Cardiac muscle cell (in vitro differentiated cells and primary cell): ENCODE measurements at regions not wholly inside any gene's neighbourhood (a gene's known extent, or its start where the extent isn't known, plus 50 kb on each side); places are given as distances from the start of the nearest gene placed in this dataset.

Source experiments
- DNase-seq, 2 donors: peaks; one replicate each; pipeline versions ENCODE4 v3.0.0 to v3.0.0-alpha.2; 2010 to 2017; ENCODE audit warnings: low read depth in 1 of 2, low spot score in 1 of 2
- H3K27ac ChIP-seq: fragments of 200-600 bp; sonication (generic); 2 replicates; pipeline ENCODE4 v1.5.1; 2016
- H3K27me3 ChIP-seq: fragments of 200-600 bp; sonication (generic); 2 replicates; pipeline ENCODE4 v1.6.0; 2016; ENCODE audit warnings: control low read depth
- H3K36me3 ChIP-seq: fragments of 200-600 bp; sonication (generic); 2 replicates; pipeline ENCODE4 v1.5.1; 2016; ENCODE audit warnings: control low read depth
- H3K4me1 ChIP-seq: fragments of 200-600 bp; sonication (generic); 2 replicates; pipeline ENCODE4 v1.8.1; 2017; ENCODE audit warnings: low read depth, mild to moderate bottlenecking, mixed run types
- H3K4me3 ChIP-seq: fragments of 200-600 bp; sonication (generic); 2 replicates; pipeline ENCODE4 v1.5.1; 2016; ENCODE audit warnings: mild to moderate bottlenecking
- H3K9me3 ChIP-seq: fragments of 200-600 bp; sonication (generic); 2 replicates; pipeline ENCODE4 v1.5.1; 2017; ENCODE audit warnings: low read depth, mild to moderate bottlenecking, control low read depth
- CTCF ChIP-seq: IDR thresholded peaks from 2 replicates; pipeline ENCODE4 v1.5.1; 2012; ENCODE audit warnings: low read depth, mild to moderate bottlenecking, low read length

DNA sequence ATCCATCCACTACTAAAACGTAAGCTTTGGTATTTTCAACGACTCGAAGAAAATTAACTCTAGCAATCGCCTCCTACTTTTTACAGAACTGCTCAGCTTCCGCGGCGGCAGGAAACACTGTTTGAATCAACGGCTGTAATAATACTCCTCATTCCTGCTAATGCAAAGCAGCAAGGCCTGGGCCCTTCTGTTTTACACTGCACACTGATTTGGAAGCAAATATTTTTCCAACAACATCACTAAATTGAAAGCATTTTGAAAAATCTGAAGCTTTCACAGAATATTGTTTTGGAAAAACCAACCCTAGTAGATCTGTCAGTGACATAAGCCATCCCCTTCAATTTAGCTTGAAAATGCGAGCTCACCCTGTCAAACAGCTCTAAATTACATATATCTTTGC is 261.2 kb downstream of the TXNL1 start:
- TF ChIP-seq CTCF = no peak
- H3K27me3 ChIP-seq = no peaks in the 10 kb centered on the region
- H3K27ac ChIP-seq = no peak overlapping the region
- no peaks in the 10 kb centered on the region for H3K36me3 ChIP-seq
- no peak overlapping the region for H3K4me3 ChIP-seq
- no peaks in the 10 kb centered on the region for H3K9me3 ChIP-seq
- H3K4me1 ChIP-seq = no peaks in the 10 kb centered on the region
- no peak for DNase-seq

- Histone ChIP-seq H3K4me1 (no peaks in the 10 kb centered on the region), H3K27ac (no peak overlapping the region), H3K4me3 (no peak overlapping the region), H3K9me3 (no peaks in the 10 kb centered on the region), H3K27me3 (no peaks in the 10 kb centered on the region), H3K36me3 (no peaks in the 10 kb centered on the region)
- no peak for DNase-seq
- no peak for TF ChIP-seq CTCF
Observed at GRCh38 chr18:56374007-56374655, 264.3 kb downstream of the TXNL1 start.

DNA sequence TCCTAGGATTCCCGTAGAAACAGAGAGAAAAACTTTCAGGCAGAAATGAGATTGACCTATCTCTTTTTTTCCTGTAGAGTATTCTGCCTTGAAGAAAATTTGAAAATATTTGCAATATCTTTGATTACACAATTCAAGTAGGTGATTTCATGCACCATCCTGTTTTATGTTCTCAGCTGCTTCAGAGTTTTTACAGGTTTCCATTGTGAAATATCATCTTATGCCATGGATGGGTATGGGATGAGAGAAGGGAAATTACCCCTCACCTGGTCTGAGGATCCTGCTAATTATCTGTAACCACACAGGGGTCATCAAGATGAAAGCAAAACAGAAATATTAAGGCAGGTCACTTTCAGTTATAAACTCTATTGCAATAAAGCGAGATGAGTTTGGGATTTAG is 264.8 kb downstream of the TXNL1 start:
- Histone ChIP-seq H3K36me3 (no peaks in the 10 kb centered on the region), H3K4me1 (no peaks in the 10 kb centered on the region), H3K27me3 (no peaks in the 10 kb centered on the region), H3K27ac (no peak overlapping the region), H3K9me3 (no peaks in the 10 kb centered on the region), H3K4me3 (no peak overlapping the region)
- no peak for TF ChIP-seq CTCF
- DNase-seq = no peak

GRCh38 chr18:56368066-56368465 is 270.3 kb downstream of the TXNL1 start:
- Histone ChIP-seq H3K27ac (no peak overlapping the region), H3K36me3 (no peaks in the 10 kb centered on the region), H3K4me3 (no peak overlapping the region), H3K9me3 (no peaks in the 10 kb centered on the region), H3K27me3 (no peaks in the 10 kb centered on the region), H3K4me1 (no peaks in the 10 kb centered on the region)
- DNase-seq = no peak
- TF ChIP-seq CTCF = no peak

- TF ChIP-seq CTCF = no peak
- H3K36me3 ChIP-seq = no peaks in the 10 kb centered on the region
- no peaks in the 10 kb centered on the region for H3K9me3 ChIP-seq
- no peaks in the 10 kb centered on the region for H3K27me3 ChIP-seq
- no peaks in the 10 kb centered on the region for H3K4me1 ChIP-seq
- DNase-seq = no peak
- H3K27ac ChIP-seq = no peak overlapping the region
- H3K4me3 ChIP-seq = no peak overlapping the region
Observed at GRCh38 chr18:56358608-56359280, 279.6 kb downstream of the TXNL1 start.
